ENCODE measurements at regions not wholly inside any gene's neighbourhood (a gene's known extent, or its start where the extent isn't known, plus 50 kb on each side); places are given as distances from the start of the nearest gene placed in this dataset.

GRCh38 chr15:70395164-70395563 is 297.4 kb upstream of the TLE3 start:
- Histone ChIP-seq H4K91ac (ENCODE audit: insufficient read length, low read depth, low read length) (no peak overlapping the region), H2BK12ac (ENCODE audit: insufficient read length, low read depth, low read length) (no peak overlapping the region), H2BK15ac (ENCODE audit: low read depth, low read length) (no peak overlapping the region), H3K4me2 (ENCODE audit: insufficient read depth, insufficient read length, low read length) (no peak overlapping the region), H3K23ac (ENCODE audit: insufficient read length, low read depth, low read length) (no peak overlapping the region), H2AFZ (ENCODE audit: low read length) (no peak overlapping the region), H3K23me2 (ENCODE audit: insufficient read length, low read depth, low read length, poor library complexity, severe bottlenecking) (no peaks in the 10 kb centered on the region), H3K4me1 (ENCODE audit: insufficient read depth, low read length) (no peaks in the 10 kb centered on the region; the same call in 1 of the 2 replicates), H4K8ac (replicated peaks; ENCODE audit: insufficient read length, low read depth, low read length) (no peak overlapping the region), H3K18ac (ENCODE audit: insufficient read length, low read depth, low read length) (no peak overlapping the region), H3K79me2 (ENCODE audit: insufficient read depth, low read length) (no peaks in the 10 kb centered on the region), H2BK5ac (ENCODE audit: insufficient read length, low read length) (no peak overlapping the region), H2BK20ac (ENCODE audit: low read depth, low read length, poor library complexity, severe bottlenecking) (no peak overlapping the region), H2AK5ac (ENCODE audit: insufficient read length, low read length) (no peak overlapping the region), H3K56ac (ENCODE audit: insufficient read length, low read depth, low read length) (no peak overlapping the region), H3K9ac (ENCODE audit: extremely low read depth, insufficient read length, low read length) (no peak overlapping the region), H3T11ph (ENCODE audit: low read length) (no peak overlapping the region), H3K79me1 (ENCODE audit: insufficient read depth, low read depth, low read length, poor library complexity, severe bottlenecking) (no peaks in the 10 kb centered on the region), H3K27ac (ENCODE audit: insufficient read length, low read depth, low read length) (no peak overlapping the region), H3K9me3 (ENCODE audit: control insufficient read depth, low read depth, low read length) (no peaks in the 10 kb centered on the region), H2BK120ac (ENCODE audit: low read depth, low read length, poor library complexity, severe bottlenecking) (no peak overlapping the region), H3K14ac (ENCODE audit: insufficient read depth, low read length) (no peak overlapping the region; the same call in 1 of the 2 replicates), H4K20me1 (ENCODE audit: control insufficient read depth, insufficient read depth, insufficient read length) (no peaks in the 10 kb centered on the region), H3K4ac (ENCODE audit: low read depth, low read length) (no peak overlapping the region), H4K5ac (ENCODE audit: insufficient read length, low read depth, low read length) (no peak overlapping the region), H3K27me3 (ENCODE audit: insufficient read depth, low read length) (no peaks in the 10 kb centered on the region)
- no peak for DNase-seq
- H3K4me1 Mint-ChIP-seq = peaks cover 22 to 36% of the 10 kb centered on the region in 2 experiments
- H3K9me3 Mint-ChIP-seq = peaks cover 3 to 5% of the 10 kb centered on the region in 2 experiments; a peak in 3 of 5 replicates
- no CpG with 5 or more reads among the region's 11 CpGs for WGBS (ENCODE audit: extremely low coverage, insufficient read length, low lambda C conversion rate)
- H3K27ac Mint-ChIP-seq = no peak overlapping the region
- H3K36me3 Mint-ChIP-seq (ENCODE audit: insufficient read depth in 1 of 3, low read depth in 3 of 3) = no peaks in the 10 kb centered on the region; a peak in 1 of 7 replicates
- H3K27me3 Mint-ChIP-seq (ENCODE audit: low read depth) = peaks cover 5% of the 10 kb centered on the region
- TF ChIP-seq, protein P1, sequence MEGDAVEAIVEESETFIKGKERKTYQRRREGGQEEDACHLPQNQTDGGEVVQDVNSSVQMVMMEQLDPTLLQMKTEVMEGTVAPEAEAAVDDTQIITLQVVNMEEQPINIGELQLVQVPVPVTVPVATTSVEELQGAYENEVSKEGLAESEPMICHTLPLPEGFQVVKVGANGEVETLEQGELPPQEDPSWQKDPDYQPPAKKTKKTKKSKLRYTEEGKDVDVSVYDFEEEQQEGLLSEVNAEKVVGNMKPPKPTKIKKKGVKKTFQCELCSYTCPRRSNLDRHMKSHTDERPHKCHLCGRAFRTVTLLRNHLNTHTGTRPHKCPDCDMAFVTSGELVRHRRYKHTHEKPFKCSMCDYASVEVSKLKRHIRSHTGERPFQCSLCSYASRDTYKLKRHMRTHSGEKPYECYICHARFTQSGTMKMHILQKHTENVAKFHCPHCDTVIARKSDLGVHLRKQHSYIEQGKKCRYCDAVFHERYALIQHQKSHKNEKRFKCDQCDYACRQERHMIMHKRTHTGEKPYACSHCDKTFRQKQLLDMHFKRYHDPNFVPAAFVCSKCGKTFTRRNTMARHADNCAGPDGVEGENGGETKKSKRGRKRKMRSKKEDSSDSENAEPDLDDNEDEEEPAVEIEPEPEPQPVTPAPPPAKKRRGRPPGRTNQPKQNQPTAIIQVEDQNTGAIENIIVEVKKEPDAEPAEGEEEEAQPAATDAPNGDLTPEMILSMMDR (conservative IDR thresholded peaks at IDR 0.05) = no peak
- no peak overlapping the region; a peak in 1 of 5 replicates for H3K4me3 Mint-ChIP-seq
